BJ (cell line): ENCODE measurements at regions not wholly inside any gene's neighbourhood (a gene's known extent, or its start where the extent isn't known, plus 50 kb on each side); places are given as distances from the start of the nearest gene placed in this dataset.

Source experiments
- CTCF ChIA-PET: fragments of 350-600 bp; formaldehyde crosslinking; extraction: SDS; loops from one replicate; lab custom pipeline; 2021; ENCODE audit warnings: antibody characterized with exemption, inconsistent platforms; lab: Yijun Ruan, JAX
- POLR2A ChIA-PET: fragments of 300-600 bp; sonication (Branson Sonifier 250); formaldehyde crosslinking; extraction: SDS; loops from one replicate; lab custom pipeline; 2021; ENCODE audit warnings: antibody characterized with exemption; lab: Charles Lee
- DNase-seq: peaks from one replicate; pipeline ENCODE4 v3.0.0-alpha.2; 2011; ENCODE audit warnings: low read depth
- H3K27me3 ChIP-seq: 2 replicates; pipeline ENCODE4 v1.6.0; 2011; ENCODE audit warnings: low read length; ENCODE audit not compliant: control insufficient read depth, insufficient read depth
- H3K36me3 ChIP-seq: 2 replicates; pipeline ENCODE4 v1.5.1; 2011; ENCODE audit warnings: low read length; ENCODE audit not compliant: control insufficient read depth, insufficient read depth
- H3K4me3 ChIP-seq: 2 replicates; pipeline ENCODE4 v1.5.1; 2011; ENCODE audit warnings: low read depth, mild to moderate bottlenecking, control low read depth, low read length
- TF ChIP-seq, protein P1 (sequence below): IDR thresholded peaks from 2 replicates; pipeline ENCODE4 v1.5.1; 2011; ENCODE audit warnings: low read depth, mild to moderate bottlenecking, control low read depth, inconsistent platforms, low read length, moderate library complexity; ENCODE audit not compliant: insufficient read depth

DNA sequence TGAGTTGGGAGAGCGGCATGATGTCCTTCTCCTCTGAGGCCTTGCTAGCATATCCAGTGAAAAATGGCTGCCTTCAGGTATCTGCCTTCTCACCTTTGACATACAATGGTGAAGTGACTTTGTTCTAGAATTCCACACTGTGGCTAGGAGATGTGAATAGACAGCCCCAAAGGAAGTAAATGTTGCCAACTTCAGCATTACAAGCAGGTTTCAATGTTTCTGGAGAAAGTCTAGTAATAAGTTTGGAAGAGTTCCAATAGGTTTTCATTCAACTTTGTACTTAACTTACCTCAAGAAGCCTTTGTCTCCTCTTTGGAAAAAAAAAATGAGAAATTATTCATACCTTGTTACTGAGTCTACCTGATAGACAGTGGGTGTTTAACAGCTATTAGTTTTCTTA is 421.3 kb upstream of the MMADHC start:
- CTCF ChIA-PET = no interaction called here
- H3K36me3 ChIP-seq = no peaks in the 10 kb centered on the region
- H3K27me3 ChIP-seq = no peaks in the 10 kb centered on the region
- POLR2A ChIA-PET = no interaction called here
- no peak for DNase-seq
- TF ChIP-seq, protein P1, sequence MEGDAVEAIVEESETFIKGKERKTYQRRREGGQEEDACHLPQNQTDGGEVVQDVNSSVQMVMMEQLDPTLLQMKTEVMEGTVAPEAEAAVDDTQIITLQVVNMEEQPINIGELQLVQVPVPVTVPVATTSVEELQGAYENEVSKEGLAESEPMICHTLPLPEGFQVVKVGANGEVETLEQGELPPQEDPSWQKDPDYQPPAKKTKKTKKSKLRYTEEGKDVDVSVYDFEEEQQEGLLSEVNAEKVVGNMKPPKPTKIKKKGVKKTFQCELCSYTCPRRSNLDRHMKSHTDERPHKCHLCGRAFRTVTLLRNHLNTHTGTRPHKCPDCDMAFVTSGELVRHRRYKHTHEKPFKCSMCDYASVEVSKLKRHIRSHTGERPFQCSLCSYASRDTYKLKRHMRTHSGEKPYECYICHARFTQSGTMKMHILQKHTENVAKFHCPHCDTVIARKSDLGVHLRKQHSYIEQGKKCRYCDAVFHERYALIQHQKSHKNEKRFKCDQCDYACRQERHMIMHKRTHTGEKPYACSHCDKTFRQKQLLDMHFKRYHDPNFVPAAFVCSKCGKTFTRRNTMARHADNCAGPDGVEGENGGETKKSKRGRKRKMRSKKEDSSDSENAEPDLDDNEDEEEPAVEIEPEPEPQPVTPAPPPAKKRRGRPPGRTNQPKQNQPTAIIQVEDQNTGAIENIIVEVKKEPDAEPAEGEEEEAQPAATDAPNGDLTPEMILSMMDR = no peak
- H3K4me3 ChIP-seq = no peak overlapping the region

DNA sequence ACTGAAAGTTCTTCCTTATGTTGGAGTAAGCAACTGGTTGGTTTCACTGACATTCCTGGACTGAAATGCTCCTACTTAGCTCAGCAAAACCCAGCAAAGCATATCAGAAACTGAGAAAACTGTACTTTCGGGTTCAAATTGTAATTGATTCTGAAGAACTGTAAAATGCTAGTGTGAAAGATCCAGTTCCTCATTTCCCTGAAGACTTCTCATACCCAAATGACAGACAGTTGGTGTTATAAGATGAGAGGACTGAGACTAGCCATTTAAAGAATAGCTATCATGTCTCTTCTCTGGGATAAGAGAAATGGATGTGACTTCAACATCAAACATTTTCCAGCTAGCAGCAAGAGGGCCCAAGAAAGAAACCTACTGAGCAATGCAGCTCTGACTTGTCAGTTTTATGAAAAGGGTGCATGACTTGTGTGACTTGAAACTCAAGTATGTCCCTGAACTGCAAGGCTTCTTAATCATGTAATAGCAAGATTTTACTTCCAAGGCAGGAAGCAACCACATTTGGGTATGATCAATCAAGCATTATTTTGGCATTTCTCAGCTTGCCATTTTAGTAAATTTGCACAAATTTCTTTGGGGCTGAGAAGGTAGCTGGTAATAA is 420.3 kb upstream of the MMADHC start:
- POLR2A ChIA-PET = interaction anchor here (0.5 to 0.6 kb wide), 3 partner anchors 23 to 277 kb away, joined by 3 read pairs; no protein-coding TSS in a partner anchor
- CTCF ChIA-PET = no interaction called here
- H3K36me3 ChIP-seq = no peaks in the 10 kb centered on the region
- no peak for DNase-seq
- TF ChIP-seq, protein P1 = no peak
- no peaks in the 10 kb centered on the region for H3K27me3 ChIP-seq
- no peak overlapping the region for H3K4me3 ChIP-seq

- no peak for DNase-seq
- POLR2A ChIA-PET = no interaction called here
- TF ChIP-seq, protein P1 = no peak
- CTCF ChIA-PET = no interaction called here
- H3K4me3 ChIP-seq = no peak overlapping the region
- H3K36me3 ChIP-seq = no peaks in the 10 kb centered on the region
- H3K27me3 ChIP-seq = no peaks in the 10 kb centered on the region
Observed at GRCh38 chr2:150006591-150006990, 419.0 kb upstream of the MMADHC start.

- DNase-seq = no peak
- no peak overlapping the region for H3K4me3 ChIP-seq
- TF ChIP-seq, protein P1 = no peak
- CTCF ChIA-PET = interaction anchor here (1.5 kb wide), 1 partner anchor 24 kb away, joined by 4 read pairs; no protein-coding TSS in a partner anchor
- POLR2A ChIA-PET = no interaction called here
- no peaks in the 10 kb centered on the region for H3K36me3 ChIP-seq
- H3K27me3 ChIP-seq = no peaks in the 10 kb centered on the region
Observed at GRCh38 chr2:150003544-150003943, 416.0 kb upstream of the MMADHC start.

- TF ChIP-seq, protein P1 = no peak
- H3K36me3 ChIP-seq = no peaks in the 10 kb centered on the region
- H3K4me3 ChIP-seq = no peak overlapping the region
- ChIA-PET POLR2A (no interaction called here), CTCF (interaction anchor here (1.5 kb wide), 1 partner anchor 22 kb away, joined by 4 read pairs; no protein-coding TSS in a partner anchor)
- no peaks in the 10 kb centered on the region for H3K27me3 ChIP-seq
- DNase-seq = no peak
Observed at GRCh38 chr2:150001788-150002187, 414.2 kb upstream of the MMADHC start.
